Panc1 (cell line): ENCODE measurements at regions not wholly inside any gene's neighbourhood (a gene's known extent, or its start where the extent isn't known, plus 50 kb on each side); places are given as distances from the start of the nearest gene placed in this dataset.
"Not testable (repeated sequence)": the region's sequence is repeated elsewhere in the genome, so short reads cannot be mapped to it uniquely, and the experiment has no call there.

Experiments
- ATAC-seq: fragments of 200-7000 bp; cut with Tn5 transposase; 2 replicates; pipeline ENCODE4 v1.9.1; 2020; ENCODE audit warnings: mild to moderate bottlenecking, moderate library complexity
- BruUV-seq: library from RNA; stranded (reverse); fragments of 400-500 nt; replicated peaks from 2 replicates; lab custom pipeline; 2021; lab: Mats Ljungman, UMichigan
- CTCF ChIA-PET: fragments of 300-600 bp; sonication (Branson Sonifier 250); formaldehyde crosslinking; loops from one replicate; lab custom pipeline; 2022; ENCODE audit warnings: antibody characterized with exemption; lab: Charles Lee
- POLR2A ChIA-PET: fragments of 300-600 bp; sonication (Branson Sonifier 250); formaldehyde crosslinking; loops from one replicate; lab custom pipeline; 2022; ENCODE audit warnings: antibody characterized with exemption; lab: Charles Lee
- DNase-seq: peaks from one replicate; pipeline ENCODE4 v3.0.0-alpha.2; 2010; ENCODE audit warnings: low read depth, low spot score
- H3K27ac ChIP-seq: 2 replicates; pipeline ENCODE4 v1.5.1; 2011; ENCODE audit warnings: mild to moderate bottlenecking, low read length, inconsistent platforms
- H3K27me3 ChIP-seq: fragments of 200-500 bp; sonication (Bioruptor generic); 2 replicates; pipeline ENCODE4 v1.6.0; 2014; ENCODE audit warnings: low read length, inconsistent platforms; ENCODE audit not compliant: control insufficient read depth, insufficient read depth
- H3K36me3 ChIP-seq: fragments of 200-500 bp; sonication (Bioruptor generic); 2 replicates; pipeline ENCODE4 v1.5.1; 2014; ENCODE audit warnings: inconsistent platforms, mild to moderate bottlenecking, low read length, moderate library complexity; ENCODE audit not compliant: control insufficient read depth, insufficient read depth
- H3K4me1 ChIP-seq: 2 replicates; pipeline ENCODE4 v1.5.1; 2011; ENCODE audit warnings: inconsistent platforms, mild to moderate bottlenecking, low read length, moderate library complexity; ENCODE audit not compliant: control insufficient read depth, insufficient read depth
- H3K4me3 ChIP-seq, 2 experiments: 2 replicates each; pipeline ENCODE4 v1.5.1; 2011 to 2012; ENCODE audit warnings: low read depth in 2 of 2, low read length in 2 of 2, mild to moderate bottlenecking in 2 of 2, inconsistent platforms in 1 of 2, moderate library complexity in 1 of 2
- H3K9me3 ChIP-seq: fragments of 200-500 bp; sonication (Bioruptor generic); 2 replicates; pipeline ENCODE4 v1.5.1; 2014; ENCODE audit warnings: low read depth, mild to moderate bottlenecking, inconsistent platforms, low read length, moderate library complexity; ENCODE audit not compliant: control insufficient read depth, insufficient read depth
- POLR2AphosphoS5 ChIP-seq: IDR thresholded peaks from 2 replicates; pipeline ENCODE4 v1.6.1; 2012; ENCODE audit warnings: mild to moderate bottlenecking, low read depth, low read length, moderate library complexity
- REST ChIP-seq, 2 experiments: IDR thresholded peaks; 2 replicates each; pipeline ENCODE4 v1.6.1; 2011 to 2012; ENCODE audit warnings: low read depth in 2 of 2, control low read depth in 1 of 2, low read length in 1 of 2, mild to moderate bottlenecking in 1 of 2, moderate library complexity in 1 of 2; ENCODE audit not compliant: insufficient read depth in 1 of 2
- SIN3A ChIP-seq: IDR thresholded peaks from 2 replicates; pipeline ENCODE4 v1.6.1; 2012; ENCODE audit warnings: low read depth, mild to moderate bottlenecking, low read length, moderate library complexity, borderline replicate concordance; ENCODE audit not compliant: insufficient read depth
- TCF7L2 ChIP-seq: IDR thresholded peaks from 2 replicates; pipeline ENCODE4 v1.6.1; 2011; ENCODE audit warnings: mild to moderate bottlenecking, low read depth, low read length, inconsistent platforms
- in situ Hi-C: cut with HindIII; loops from 2 replicates; pipeline ENCODE4 v1.10.0; 2016; ENCODE audit warnings: low sequenced_read_pairs, low pct_unique_long_range_greater_than_20kb
- intact Hi-C: fragments of 100-400 bp; cut with micrococcal nuclease; formaldehyde crosslinking; loops from one replicate; pipeline ENCODE4 v1.10.0; 2022; ENCODE audit not compliant: unreplicated experiment
- TF ChIP-seq, protein P1 (sequence below): fragments of 450-650 bp; IDR thresholded peaks from 2 replicates; pipeline ENCODE4 v1.5.1; 2017; ENCODE audit warnings: mild to moderate bottlenecking

GRCh38 chrX:99939883-99940232, 470.2 kb downstream of the PCDH19 start:
- Histone ChIP-seq H3K27me3 (no peaks in the 10 kb centered on the region), H3K9me3 (no peaks in the 10 kb centered on the region), H3K27ac (no peak overlapping the region), H3K36me3 (no peaks in the 10 kb centered on the region), H3K4me3 (no peak overlapping the region), H3K4me1 (no peaks in the 10 kb centered on the region)
- in situ Hi-C loops, result no loop called here
- ChIA-PET CTCF (no interaction called here), POLR2A (no interaction called here)
- intact Hi-C loops, result no loop called here
- TF ChIP-seq, protein P1, sequence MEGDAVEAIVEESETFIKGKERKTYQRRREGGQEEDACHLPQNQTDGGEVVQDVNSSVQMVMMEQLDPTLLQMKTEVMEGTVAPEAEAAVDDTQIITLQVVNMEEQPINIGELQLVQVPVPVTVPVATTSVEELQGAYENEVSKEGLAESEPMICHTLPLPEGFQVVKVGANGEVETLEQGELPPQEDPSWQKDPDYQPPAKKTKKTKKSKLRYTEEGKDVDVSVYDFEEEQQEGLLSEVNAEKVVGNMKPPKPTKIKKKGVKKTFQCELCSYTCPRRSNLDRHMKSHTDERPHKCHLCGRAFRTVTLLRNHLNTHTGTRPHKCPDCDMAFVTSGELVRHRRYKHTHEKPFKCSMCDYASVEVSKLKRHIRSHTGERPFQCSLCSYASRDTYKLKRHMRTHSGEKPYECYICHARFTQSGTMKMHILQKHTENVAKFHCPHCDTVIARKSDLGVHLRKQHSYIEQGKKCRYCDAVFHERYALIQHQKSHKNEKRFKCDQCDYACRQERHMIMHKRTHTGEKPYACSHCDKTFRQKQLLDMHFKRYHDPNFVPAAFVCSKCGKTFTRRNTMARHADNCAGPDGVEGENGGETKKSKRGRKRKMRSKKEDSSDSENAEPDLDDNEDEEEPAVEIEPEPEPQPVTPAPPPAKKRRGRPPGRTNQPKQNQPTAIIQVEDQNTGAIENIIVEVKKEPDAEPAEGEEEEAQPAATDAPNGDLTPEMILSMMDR, result no peak
- TF ChIP-seq TCF7L2 (no peak), POLR2AphosphoS5 (no peak), REST (IDR thresholded peaks at IDR 0.05; ENCODE audit: insufficient read depth in 1 of 2, low read depth in 2 of 2, low read length in 1 of 2) (no peak), SIN3A (no peak)
- DNase-seq, result no peak
- BruUV-seq, result no TSS peak
- ATAC-seq, result no peak

DNA sequence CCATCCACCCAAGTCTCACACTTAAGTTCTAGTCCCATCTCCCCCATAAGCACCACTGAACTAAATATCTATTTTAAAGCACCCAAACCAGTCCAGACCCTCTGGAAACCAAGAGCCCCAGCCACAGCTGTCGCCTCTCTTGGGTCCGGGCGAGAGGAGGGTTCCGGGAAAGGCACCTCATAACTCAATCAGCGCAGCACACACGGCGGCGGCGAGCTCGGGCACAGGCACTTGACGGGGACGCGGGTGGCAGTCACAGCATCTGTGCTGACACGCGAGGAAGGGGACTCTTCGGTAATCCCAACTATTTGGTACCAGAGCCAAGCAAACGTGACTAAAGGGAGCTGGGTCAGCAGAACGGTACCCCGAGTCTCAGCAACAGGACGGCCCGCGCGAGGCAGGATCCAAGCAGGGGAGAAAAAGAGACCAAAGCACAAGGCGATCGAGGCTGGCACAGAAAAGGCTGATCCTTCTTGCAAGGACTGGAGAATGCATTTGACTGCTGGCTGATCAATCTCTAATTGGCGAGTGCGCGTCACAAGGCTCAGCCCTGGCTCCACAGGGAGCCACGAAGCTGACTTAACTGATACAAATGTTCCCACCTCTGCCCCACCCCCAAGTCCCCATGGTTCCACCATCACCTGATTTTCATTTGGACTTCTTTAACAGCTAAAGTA, 470.7 kb downstream of the PCDH19 start:
- H3K36me3 ChIP-seq, POLR2A ChIA-PET, H3K9me3 ChIP-seq, CTCF ChIA-PET, H3K4me1 ChIP-seq, in situ Hi-C loops, H3K27me3 ChIP-seq, ATAC-seq, DNase-seq, intact Hi-C loops, H3K4me3 ChIP-seq, H3K27ac ChIP-seq, BruUV-seq: not testable (repeated sequence)

DNA sequence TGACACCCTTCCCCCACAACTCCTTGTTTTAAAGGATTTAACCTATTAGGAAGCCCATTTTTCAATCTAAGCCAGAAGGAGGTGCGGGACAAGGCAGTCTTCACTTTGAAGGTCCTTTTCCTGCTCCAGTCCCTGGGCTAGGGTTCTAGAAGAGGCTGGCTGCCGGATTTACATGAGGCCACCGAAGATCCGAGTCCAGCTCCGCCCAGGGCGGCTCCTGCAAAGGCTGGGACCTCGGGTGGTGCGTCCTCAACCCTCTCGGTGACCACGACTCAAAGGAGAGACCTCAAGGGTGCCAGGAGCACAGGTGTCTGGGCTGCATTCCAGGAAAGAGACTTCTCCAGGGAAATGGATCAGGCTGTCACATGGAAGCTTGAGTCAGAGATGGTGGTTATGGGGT, 471.6 kb downstream of the PCDH19 start:
- intact Hi-C loops (no loop called here), in situ Hi-C loops (no loop called here)
- BruUV-seq, result no TSS peak
- Histone ChIP-seq H3K4me1 (no peaks in the 10 kb centered on the region), H3K9me3 (no peaks in the 10 kb centered on the region), H3K27me3 (no peaks in the 10 kb centered on the region), H3K27ac (no peak overlapping the region), H3K36me3 (no peaks in the 10 kb centered on the region), H3K4me3 (no peak overlapping the region)
- ATAC-seq, result no peak
- POLR2A ChIA-PET, result no interaction called here
- no peak for DNase-seq
- TF ChIP-seq, protein P1, result no peak
- no peak for TF ChIP-seq SIN3A
- no peak for TF ChIP-seq POLR2AphosphoS5
- TF ChIP-seq REST (IDR thresholded peaks at IDR 0.05; ENCODE audit: insufficient read depth in 1 of 2, low read depth in 2 of 2, low read length in 1 of 2), result no peak
- TF ChIP-seq TCF7L2, result no peak
- CTCF ChIA-PET, result no interaction called here
